ENCODE measurements at regions not wholly inside any gene's neighbourhood (a gene's known extent, or its start where the extent isn't known, plus 50 kb on each side); places are given as distances from the start of the nearest gene placed in this dataset.

DNA sequence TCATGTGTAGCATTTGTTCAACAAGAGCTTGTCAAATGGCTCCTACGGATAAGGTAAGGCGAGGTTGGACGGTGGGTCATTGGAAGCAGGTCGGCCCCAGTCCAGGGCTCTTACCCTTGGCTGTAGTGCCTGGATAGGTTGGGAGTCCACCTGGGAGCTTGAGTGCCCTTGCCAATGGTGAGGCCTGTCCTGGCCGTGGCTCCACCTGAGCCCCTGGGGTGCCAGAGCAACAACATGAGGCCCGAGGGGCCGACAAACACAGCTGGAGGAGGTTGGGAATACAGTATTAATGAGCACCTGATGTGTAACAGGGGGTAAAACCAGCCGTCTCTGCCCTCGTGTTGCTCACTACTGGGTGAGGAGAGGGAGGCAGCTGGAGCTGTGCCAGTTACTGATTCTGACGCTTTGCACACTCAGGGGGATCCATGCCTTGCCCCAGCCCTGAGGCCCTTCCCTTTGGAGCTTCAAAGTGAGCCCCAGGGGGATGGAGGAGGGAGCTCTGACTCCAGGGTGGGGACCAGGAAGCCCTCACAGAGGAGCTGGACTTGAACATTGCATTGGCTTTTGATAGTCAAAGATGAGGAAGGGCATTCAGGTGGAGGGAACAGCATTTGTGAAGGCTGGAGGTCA is 87.2 kb downstream of the RHOB start:
- DNase-seq, result no peak
- H3K9me3 ChIP-seq (replicated peaks), result no peaks in the 10 kb centered on the region
- H3K4me3 ChIP-seq, result no peak overlapping the region
- intact Hi-C loops (cut with micrococcal nuclease), result no loop called here
- TF ChIP-seq, protein P1, sequence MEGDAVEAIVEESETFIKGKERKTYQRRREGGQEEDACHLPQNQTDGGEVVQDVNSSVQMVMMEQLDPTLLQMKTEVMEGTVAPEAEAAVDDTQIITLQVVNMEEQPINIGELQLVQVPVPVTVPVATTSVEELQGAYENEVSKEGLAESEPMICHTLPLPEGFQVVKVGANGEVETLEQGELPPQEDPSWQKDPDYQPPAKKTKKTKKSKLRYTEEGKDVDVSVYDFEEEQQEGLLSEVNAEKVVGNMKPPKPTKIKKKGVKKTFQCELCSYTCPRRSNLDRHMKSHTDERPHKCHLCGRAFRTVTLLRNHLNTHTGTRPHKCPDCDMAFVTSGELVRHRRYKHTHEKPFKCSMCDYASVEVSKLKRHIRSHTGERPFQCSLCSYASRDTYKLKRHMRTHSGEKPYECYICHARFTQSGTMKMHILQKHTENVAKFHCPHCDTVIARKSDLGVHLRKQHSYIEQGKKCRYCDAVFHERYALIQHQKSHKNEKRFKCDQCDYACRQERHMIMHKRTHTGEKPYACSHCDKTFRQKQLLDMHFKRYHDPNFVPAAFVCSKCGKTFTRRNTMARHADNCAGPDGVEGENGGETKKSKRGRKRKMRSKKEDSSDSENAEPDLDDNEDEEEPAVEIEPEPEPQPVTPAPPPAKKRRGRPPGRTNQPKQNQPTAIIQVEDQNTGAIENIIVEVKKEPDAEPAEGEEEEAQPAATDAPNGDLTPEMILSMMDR (IDR thresholded peaks at IDR 0.05; ENCODE audit: borderline replicate concordance), result no peak
- H3K36me3 ChIP-seq, result no peaks in the 10 kb centered on the region
- H3K4me1 ChIP-seq, result peaks cover 77% of the 10 kb centered on the region
- no peak overlapping the region for H3K27ac ChIP-seq (replicated peaks)
- H3K27me3 ChIP-seq (ENCODE audit: low read depth), result no peaks in the 10 kb centered on the region

DNA sequence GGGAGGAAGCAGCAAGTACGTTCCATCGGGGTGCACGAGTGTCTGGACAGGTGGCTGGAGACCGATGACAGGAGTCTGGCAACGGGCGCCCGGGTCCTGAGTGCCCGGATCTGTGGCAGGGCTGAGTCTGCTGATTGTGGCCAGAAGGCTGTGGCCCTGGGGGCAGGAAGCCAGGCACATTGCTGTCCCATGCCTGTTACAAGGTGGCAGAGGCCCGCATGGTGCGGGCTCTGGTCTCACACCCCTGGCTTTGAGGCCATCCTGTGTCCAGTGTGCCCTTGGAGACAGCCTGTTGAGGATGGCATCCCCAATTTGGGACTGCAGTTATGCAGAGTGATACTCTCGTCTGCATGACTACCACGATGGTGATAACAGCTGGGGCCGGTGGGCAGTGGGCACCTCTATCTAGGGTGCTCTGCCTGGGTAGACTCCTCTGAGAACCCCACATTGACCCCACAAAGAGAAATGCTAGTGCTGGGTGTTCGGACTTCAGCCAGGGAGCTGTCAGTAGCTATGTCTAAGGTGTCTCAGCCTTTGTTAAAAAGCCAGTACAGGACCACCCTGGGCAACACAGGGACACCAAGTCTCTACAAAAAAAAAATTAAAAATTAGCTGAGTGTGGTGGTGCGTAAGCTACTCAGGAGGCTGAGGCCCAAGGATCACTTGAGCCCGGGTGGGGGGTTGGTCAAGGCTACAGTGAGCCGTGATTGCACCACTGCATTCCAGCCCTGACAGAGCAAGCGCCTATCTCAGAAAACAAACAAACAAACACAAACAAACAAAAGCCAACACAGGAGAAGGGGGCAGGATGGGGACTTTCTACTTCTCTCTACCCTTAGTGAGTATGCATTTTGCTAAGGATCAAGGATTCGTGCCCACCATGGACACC is 88.3 kb downstream of the RHOB start:
- Histone ChIP-seq H3K9me3 (replicated peaks) (no peaks in the 10 kb centered on the region), H3K27me3 (ENCODE audit: low read depth) (no peaks in the 10 kb centered on the region), H3K4me1 (peaks cover 79% of the 10 kb centered on the region), H3K36me3 (no peaks in the 10 kb centered on the region), H3K27ac (replicated peaks) (no peak overlapping the region), H3K4me3 (no peak overlapping the region)
- intact Hi-C loops (cut with micrococcal nuclease), result no loop called here
- TF ChIP-seq, protein P1 (IDR thresholded peaks at IDR 0.05; ENCODE audit: borderline replicate concordance), result no peak
- DNase-seq, result peak; percentile 53

DNA sequence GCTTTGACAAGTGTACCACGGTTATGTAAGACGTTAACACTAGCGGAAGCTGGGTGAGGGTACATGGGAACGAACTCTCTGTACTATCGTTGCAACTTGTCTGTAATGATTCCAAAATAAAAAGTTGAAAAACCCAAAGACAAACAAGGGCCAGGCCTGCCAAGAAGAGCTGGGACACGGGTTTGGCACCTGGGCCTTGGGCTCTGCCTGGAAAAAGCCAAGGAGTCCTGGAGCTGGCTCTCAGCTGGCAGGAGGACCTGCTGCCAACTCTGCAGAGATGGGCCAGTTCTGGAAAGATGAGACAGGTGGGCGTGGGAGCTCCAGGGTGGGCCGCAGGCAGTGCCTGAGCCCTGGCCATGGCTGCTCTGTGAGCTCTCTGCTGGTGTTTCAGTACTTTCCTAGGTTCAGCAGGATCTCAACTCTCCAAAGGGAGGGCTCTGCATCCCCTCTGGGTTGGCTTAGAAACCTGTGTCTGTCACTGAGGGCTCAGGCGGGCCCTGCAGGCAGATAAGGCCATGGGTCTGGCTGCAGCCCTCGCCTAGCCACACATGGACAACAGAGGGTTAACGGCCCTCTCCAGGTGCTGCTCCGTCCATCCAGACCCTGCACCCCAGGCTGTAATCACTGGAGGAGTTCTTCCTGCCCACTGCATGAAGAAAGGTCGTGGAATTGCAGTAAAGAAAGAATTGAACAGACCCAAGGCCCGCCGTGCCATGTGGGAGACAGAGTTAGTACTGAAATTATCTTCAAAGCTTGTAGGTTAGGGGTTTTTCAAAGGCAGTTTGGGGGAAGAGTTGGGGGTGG is 89.9 kb downstream of the RHOB start:
- intact Hi-C loops (cut with micrococcal nuclease), result no loop called here
- no peaks in the 10 kb centered on the region for H3K27me3 ChIP-seq (ENCODE audit: low read depth)
- DNase-seq, result no peak
- H3K27ac ChIP-seq (replicated peaks), result no peak overlapping the region
- TF ChIP-seq, protein P1 (IDR thresholded peaks at IDR 0.05; ENCODE audit: borderline replicate concordance), result no peak
- H3K9me3 ChIP-seq (replicated peaks), result no peaks in the 10 kb centered on the region
- H3K36me3 ChIP-seq, result no peaks in the 10 kb centered on the region
- peaks cover 63% of the 10 kb centered on the region for H3K4me1 ChIP-seq
- H3K4me3 ChIP-seq, result no peak overlapping the region

DNA sequence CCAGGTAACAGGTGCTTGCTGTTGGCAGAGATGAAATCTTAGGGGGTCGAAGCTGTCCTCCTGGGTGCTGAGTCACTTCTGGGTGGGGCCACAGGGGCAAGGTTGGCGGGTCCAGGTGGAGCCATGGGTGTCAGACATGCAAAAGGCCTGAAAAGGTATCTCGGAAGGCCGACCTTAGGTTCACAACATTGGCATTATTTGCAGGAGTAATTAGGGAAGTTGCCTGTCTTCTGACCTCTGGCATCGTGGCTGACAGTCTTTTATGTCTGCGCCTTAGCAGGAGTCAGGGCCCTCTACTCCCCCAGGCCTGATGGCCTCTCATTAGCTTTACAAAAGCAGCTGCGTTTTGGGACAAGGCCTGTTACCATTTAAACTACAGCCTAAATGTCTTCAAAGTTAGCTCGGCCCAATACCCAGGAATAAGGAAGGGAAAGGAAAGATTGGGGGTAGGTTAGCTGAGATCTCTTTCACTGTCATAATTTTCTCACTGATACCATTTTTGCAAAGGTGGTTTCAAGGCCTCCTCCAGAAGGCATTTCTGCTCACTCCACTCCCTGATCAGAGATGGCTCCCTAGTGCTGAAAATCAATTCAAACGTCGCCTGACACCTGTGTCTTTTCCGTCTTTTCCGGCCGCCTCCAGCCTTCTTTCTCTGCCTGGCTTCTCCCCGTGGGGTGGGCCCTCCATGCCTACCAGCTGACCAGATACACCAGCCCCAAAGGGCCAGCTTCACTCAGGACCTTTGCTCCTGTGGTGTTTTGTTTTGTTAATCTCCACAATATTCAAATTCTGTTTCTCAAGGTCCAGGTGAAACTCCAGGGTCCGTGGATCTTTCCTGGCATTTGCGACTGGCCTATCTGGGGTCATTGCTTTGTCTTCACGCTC is 90.8 kb downstream of the RHOB start:
- Histone ChIP-seq H3K36me3 (no peaks in the 10 kb centered on the region), H3K9me3 (replicated peaks) (no peaks in the 10 kb centered on the region), H3K27me3 (ENCODE audit: low read depth) (no peaks in the 10 kb centered on the region), H3K4me3 (no peak overlapping the region), H3K4me1 (peaks cover 55% of the 10 kb centered on the region), H3K27ac (replicated peaks) (no peak overlapping the region)
- TF ChIP-seq, protein P1 (IDR thresholded peaks at IDR 0.05; ENCODE audit: borderline replicate concordance), result no peak
- no peak for DNase-seq
- intact Hi-C loops (cut with micrococcal nuclease), result no loop called here

All from left ventricle myocardium inferior (tissue), 1 donor.